ENCODE measurements at regions not wholly inside any gene's neighbourhood (a gene's known extent, or its start where the extent isn't known, plus 50 kb on each side); places are given as distances from the start of the nearest gene placed in this dataset.

GRCh38 chr22:46055181-46055875 is 78.4 kb upstream of the WNT7B start:
- intact Hi-C loops (cut with DNase I; ENCODE audit: low total_unique reads) = no loop called here
- no peaks in the 10 kb centered on the region for H3K36me3 ChIP-seq
- H3K9me3 ChIP-seq = no peaks in the 10 kb centered on the region
- H3K27me3 ChIP-seq = no peaks in the 10 kb centered on the region
- peaks cover 17 to 21% of the 10 kb centered on the region in 2 donors for H3K4me1 ChIP-seq
- peak overlapping the region; percentile 100 for H3K27ac ChIP-seq
- DNase-seq = peak; percentile 47 to 71
- peak overlapping the region; percentile 47 to 65 for H3K4me3 ChIP-seq
- peak in 1 of 2 donors; percentile 8 for TF ChIP-seq POLR2A (IDR thresholded peaks at IDR 0.05)
- no peak for TF ChIP-seq CTCF (IDR thresholded peaks at IDR 0.05)

GRCh38 chr22:46055911-46056545 is 79.1 kb upstream of the WNT7B start:
- Histone ChIP-seq H3K4me1 (peaks cover 17 to 19% of the 10 kb centered on the region in 2 donors), H3K4me3 (peak overlapping the region; percentile 24 to 65), H3K9me3 (no peaks in the 10 kb centered on the region), H3K36me3 (no peaks in the 10 kb centered on the region), H3K27ac (peak overlapping the region; percentile 100), H3K27me3 (no peaks in the 10 kb centered on the region)
- intact Hi-C loops (cut with DNase I; ENCODE audit: low total_unique reads) = no loop called here
- TF ChIP-seq POLR2A (IDR thresholded peaks at IDR 0.05) (no peak), CTCF (IDR thresholded peaks at IDR 0.05) (no peak)
- peak; percentile 43 to 58 for DNase-seq

GRCh38 chr22:46056546-46057245 is 79.7 kb upstream of the WNT7B start:
- H3K9me3 ChIP-seq = no peaks in the 10 kb centered on the region
- H3K27ac ChIP-seq = peak overlapping the region; percentile 100
- intact Hi-C loops (cut with DNase I; ENCODE audit: low total_unique reads) = no loop called here
- no peaks in the 10 kb centered on the region for H3K27me3 ChIP-seq
- peak overlapping the region; percentile 24 to 65 for H3K4me3 ChIP-seq
- H3K36me3 ChIP-seq = no peaks in the 10 kb centered on the region
- no peak for TF ChIP-seq CTCF (IDR thresholded peaks at IDR 0.05)
- TF ChIP-seq POLR2A (IDR thresholded peaks at IDR 0.05) = no peak
- peaks cover 11 to 18% of the 10 kb centered on the region in 2 donors for H3K4me1 ChIP-seq
- peak; percentile 15 for DNase-seq

DNA sequence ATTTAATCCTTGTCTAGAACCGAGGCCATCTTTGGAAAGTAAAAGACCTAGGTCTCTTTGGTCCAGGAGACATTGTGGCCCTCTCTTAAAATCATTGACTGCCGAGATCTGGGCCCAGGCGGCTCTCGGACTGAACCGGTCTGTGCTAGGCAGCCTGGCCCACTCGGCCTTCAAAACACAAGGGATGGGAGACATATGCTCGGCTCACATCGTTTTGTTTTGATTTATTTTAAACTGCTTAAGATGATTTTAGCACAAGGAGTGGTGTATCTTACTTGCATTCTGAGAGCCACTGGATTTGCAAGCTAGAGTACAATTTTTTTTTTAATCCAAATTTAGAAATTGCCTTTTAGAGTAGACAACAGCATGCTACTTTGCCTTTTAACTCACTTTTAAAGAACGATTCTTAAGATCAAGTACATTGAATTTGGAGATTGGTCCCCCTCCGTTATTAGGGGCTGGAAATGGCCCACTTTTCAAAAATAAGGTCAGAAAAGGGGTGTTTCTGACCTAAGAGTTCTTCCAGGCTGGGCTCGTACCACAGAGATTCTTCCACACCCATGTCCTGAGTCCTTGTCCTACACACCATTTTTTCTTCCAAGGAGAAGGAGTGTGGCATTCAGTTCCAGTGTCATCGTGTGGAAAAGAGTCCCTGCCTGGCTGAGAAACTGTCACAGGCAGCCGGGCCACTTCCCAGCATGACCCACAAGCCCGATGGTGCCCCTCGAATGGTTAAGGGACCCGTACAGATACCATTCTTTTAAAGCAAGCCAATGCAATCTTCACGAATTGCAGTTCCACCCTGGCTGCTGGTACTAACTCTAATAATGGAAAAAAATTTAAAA is 80.5 kb upstream of the WNT7B start:
- H3K27ac ChIP-seq = peak overlapping the region; percentile 100
- DNase-seq = peak; percentile 45 to 61
- intact Hi-C loops (cut with DNase I; ENCODE audit: low total_unique reads) = no loop called here
- H3K27me3 ChIP-seq = no peaks in the 10 kb centered on the region
- no peaks in the 10 kb centered on the region for H3K36me3 ChIP-seq
- TF ChIP-seq CTCF (IDR thresholded peaks at IDR 0.05) (no peak), POLR2A (IDR thresholded peaks at IDR 0.05) (peak in 1 of 2 donors; percentile 19)
- no peaks in the 10 kb centered on the region for H3K9me3 ChIP-seq
- H3K4me3 ChIP-seq = peak overlapping the region; percentile 24 to 65
- H3K4me1 ChIP-seq = peaks cover 4 to 15% of the 10 kb centered on the region in 2 donors
